ENCODE measurements at regions not wholly inside any gene's neighbourhood (a gene's known extent, or its start where the extent isn't known, plus 50 kb on each side); places are given as distances from the start of the nearest gene placed in this dataset.
"Not testable (repeated sequence)": the region's sequence is repeated elsewhere in the genome, so short reads cannot be mapped to it uniquely, and the experiment has no call there.

DNA sequence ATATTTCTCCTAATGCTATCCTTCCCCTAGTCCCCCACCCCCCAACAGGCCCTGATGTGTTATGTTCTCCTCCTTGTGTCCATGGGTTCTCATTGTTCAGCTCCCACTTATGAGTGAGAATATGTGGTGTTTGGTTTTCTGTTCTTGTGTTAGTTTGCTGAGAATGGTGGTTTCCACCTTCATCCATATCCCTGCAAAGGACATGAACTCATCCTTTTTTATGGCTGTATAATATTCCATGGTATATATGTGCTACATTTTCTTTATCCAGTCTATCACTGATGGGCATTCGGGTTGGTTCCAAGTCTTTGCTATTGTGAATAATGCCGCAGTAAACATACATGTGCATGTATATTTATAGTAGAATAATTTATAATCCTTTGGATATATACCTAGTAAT, 62.4 kb upstream of the KLF14 start:
- TF ChIP-seq EZH2 (IDR thresholded peaks at IDR 0.05; ENCODE audit: low read length, missing control alignments) = not testable (repeated sequence)
- TF ChIP-seq, protein P1, sequence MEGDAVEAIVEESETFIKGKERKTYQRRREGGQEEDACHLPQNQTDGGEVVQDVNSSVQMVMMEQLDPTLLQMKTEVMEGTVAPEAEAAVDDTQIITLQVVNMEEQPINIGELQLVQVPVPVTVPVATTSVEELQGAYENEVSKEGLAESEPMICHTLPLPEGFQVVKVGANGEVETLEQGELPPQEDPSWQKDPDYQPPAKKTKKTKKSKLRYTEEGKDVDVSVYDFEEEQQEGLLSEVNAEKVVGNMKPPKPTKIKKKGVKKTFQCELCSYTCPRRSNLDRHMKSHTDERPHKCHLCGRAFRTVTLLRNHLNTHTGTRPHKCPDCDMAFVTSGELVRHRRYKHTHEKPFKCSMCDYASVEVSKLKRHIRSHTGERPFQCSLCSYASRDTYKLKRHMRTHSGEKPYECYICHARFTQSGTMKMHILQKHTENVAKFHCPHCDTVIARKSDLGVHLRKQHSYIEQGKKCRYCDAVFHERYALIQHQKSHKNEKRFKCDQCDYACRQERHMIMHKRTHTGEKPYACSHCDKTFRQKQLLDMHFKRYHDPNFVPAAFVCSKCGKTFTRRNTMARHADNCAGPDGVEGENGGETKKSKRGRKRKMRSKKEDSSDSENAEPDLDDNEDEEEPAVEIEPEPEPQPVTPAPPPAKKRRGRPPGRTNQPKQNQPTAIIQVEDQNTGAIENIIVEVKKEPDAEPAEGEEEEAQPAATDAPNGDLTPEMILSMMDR (conservative IDR thresholded peaks at IDR 0.05 in 1 of 2, IDR thresholded peaks at IDR 0.05 in 1 of 2; ENCODE audit: low read depth in 1 of 2, low read length in 2 of 2) = not testable (repeated sequence)
